HUDEP-2 (cell line): ENCODE measurements at regions not wholly inside any gene's neighbourhood (a gene's known extent, or its start where the extent isn't known, plus 50 kb on each side); places are given as distances from the start of the nearest gene placed in this dataset.

ENCODE experiments used
- DNase-seq, 76 experiments: peaks; one replicate each; lab custom pipeline; 2025; ENCODE audit not compliant: unreplicated experiment in 76 of 76; lab: John Stamatoyannopoulos, UW

GRCh38 chr15:94877833-94878232 is 646.5 kb downstream of the MCTP2 start:
- DNase-seq, result no peak

DNA sequence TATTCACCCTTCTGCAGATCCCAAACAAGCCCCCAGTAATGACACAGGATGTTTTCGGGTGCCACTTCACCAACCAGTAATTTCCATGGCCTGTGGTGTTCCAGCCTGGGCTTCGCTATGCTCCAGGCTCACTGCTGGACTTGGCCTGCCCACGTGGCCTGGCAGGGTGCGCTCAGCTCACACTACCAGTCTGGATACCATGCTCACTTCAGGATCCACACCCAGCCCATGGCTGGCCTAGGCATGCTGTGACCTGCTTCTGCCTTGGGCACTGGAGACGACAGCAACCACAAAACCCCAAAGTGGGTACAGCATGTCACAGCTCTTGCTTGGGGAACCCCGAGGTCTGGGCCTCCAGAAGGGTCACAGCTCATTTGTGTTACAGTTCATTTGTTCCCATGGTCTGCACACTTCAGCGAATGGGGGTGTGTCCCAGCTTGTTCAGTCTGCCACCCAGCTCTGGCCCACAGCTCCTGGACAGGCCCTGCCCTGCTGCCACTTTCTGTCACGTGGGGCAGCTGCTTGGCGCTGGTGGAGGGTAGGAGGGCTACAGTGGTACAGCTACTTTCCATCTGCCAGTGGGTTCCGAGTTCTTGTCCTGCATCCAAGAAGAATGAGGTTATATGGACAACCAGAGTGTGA is 650.8 kb downstream of the MCTP2 start:
- DNase-seq, result no peak

DNA sequence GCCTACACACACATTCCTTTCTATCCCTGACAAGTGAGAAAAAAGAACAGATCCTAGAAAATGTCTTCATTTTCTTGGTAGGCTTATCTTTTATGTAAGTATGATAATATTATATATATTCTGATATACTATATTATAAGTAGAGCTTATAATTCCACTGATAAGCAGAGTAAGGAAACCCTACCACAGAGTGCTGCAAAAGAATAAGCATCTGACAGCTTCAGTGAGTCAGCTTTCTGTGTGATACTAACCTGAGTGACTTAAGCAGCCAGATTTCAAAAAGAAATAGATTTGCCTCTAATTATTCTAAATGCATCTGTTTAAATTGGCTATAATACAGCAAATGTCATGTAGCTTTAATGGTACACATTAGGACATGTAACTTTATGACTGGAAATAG is 656.0 kb downstream of the MCTP2 start:
- no peak for DNase-seq

- no peak for DNase-seq
These were observed 657.8 kb downstream of the MCTP2 start for GRCh38 chr15:94889153-94889552.

GRCh38 chr15:94893091-94893490 is 661.7 kb downstream of the MCTP2 start:
- DNase-seq, result no peak

DNA sequence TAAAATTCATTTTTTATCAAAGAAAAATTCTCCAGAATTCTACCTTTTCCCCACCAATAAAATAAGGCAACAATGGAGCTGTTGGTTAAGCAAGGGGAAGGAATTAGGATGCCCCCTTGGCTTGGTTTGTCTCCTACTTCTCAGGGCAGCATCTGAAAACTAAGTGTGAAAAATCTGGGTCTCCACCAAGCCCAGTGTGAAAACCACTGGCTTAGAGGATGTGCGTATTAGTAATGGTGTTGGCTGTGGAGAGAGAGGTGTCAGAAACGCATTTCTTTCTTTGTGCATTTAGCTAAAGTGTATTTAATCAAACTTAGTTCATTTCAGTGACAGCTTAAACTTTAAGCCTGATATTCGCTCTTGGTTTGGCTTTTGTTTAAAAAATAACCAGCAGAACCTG is 662.7 kb downstream of the MCTP2 start:
- DNase-seq, result no peak

- DNase-seq, result no peak
These were observed 678.1 kb downstream of the MCTP2 start for GRCh38 chr15:94909510-94909909.

DNA sequence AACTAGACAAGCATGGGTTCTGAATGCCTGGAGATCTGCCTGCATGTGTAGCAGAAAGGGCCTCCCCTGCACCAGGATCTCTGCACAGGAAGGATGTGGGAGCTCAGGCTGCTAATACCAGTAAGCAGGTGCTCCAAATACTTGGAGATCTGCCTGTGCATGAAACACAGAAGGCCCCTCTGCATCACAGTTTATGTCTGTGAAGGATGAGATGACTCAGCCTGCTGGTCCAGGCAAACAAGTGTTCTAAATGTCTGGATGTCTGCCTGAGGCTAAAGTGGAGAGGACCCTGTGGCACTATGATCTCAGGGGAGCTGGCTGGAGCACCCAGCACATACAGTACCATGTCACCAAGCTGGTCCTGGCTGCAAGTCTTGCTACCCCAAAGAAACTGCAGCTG is 678.8 kb downstream of the MCTP2 start:
- DNase-seq, result no peak

DNA sequence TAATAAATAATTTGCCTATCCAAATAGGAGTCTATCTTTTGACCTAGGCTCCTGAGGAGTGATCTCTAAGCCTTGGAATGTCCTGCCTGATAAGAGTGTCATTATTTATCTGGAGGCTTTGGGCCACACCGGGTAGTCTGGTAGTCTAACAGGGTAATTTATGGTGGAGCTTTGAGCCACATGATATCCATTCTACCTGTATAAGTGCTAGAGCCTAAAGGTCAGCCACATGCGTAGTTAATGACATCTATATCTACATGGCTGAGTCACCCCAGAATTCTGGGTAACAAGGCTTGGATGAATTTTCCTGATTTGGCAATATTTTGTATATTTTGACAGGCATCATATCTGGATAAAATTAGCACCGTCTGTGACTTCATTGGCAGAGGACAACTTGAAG is 681.4 kb downstream of the MCTP2 start:
- DNase-seq, result no peak

GRCh38 chr15:94917068-94917467 is 685.7 kb downstream of the MCTP2 start:
- DNase-seq, result no peak

DNA sequence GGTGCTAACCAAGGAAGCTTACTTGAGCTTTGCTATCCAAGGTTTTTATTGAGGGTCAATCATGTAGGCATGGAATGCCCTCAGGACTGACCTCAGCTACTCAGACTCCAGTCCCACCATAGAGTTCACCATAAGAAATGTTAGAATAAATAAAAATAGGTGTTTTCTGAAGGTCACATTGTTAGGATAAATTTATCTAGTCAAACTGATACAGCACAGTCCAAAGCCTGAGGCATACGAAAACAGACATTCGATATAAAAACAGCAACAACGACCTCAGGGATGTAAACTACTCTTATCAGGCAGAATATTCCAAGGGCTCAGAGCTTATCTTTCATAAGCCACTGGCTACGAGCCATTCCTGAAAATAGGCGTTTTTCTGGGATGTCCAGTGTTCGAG is 690.6 kb downstream of the MCTP2 start:
- DNase-seq, result no peak

- DNase-seq, result no peak
These were observed 692.7 kb downstream of the MCTP2 start for GRCh38 chr15:94924057-94924456.

DNA sequence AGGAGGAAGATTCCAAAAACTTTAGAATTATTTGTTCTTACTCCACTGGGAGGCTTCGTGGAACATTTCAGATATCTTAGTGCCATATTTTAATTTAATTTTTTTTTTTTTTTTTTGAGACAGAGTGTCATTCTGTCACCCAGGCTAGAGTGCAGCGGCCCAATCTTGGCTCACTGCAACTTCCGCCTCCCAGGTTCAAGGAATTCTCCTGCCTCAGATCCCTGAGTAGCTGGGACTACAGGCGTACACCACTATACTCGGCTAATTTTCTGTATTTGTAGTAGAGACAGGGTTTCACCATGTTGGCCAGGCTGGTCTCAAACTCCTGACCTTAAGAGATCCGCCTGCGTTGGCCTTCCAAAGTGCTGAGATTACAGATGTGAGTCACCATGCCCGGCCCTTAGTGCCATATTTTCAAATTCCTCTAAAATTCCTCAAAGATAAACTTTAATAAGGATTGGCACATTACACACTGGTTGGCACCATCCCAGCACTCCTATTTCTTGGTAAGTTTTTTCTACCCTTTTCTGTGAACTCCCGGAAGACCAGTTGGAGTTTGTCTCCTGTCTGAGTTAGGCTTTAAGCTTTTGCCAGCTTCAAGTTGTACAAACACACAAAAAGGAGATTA is 693.7 kb downstream of the MCTP2 start:
- DNase-seq, result no peak

- DNase-seq, result no peak
These were observed 694.3 kb downstream of the MCTP2 start for GRCh38 chr15:94925680-94926079.

DNA sequence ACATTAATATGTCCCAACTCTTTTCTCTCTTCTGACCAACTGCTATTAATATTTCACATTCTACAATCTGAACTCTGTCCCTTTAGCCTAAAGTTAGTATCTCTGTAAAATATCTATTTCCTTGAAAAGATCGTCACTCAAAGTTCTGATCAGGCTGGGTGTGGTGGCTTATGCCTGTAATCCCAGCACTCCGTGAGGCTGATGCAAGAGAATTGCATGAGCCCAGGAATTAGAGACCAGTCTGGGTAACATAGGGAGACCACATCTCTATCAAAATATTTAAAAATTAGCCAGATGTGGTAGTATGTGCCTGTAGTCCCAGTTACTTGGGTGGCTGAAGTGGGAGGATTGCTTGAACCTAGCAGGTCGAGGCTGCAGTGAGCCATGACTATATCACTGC is 695.6 kb downstream of the MCTP2 start:
- no peak for DNase-seq

- DNase-seq, result no peak
These were observed 697.9 kb downstream of the MCTP2 start for GRCh38 chr15:94929282-94929681.

DNA sequence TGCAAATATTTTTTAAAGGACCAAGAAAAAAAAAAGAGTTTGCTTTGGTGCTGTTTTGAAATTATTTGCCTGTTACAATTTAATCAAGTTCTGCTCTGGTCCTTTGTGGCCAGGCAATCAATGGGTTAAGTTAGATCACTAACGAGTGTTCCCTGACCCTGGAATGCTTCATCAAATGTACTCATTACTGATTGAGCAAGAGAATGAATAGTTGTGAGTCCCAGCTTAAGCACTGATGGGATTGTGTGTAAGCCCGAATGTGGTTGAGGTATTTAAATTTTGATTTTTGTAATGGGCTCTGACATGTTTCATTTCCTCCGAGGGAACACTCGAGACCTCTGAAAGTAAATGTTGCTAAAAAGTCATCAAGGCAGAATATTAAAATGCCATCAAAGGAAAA is 699.1 kb downstream of the MCTP2 start:
- DNase-seq, result no peak

- DNase-seq, result no peak
These were observed 699.6 kb downstream of the MCTP2 start for GRCh38 chr15:94930960-94931359.

GRCh38 chr15:94934440-94934839 is 703.1 kb downstream of the MCTP2 start:
- DNase-seq, result no peak

- DNase-seq, result no peak
These were observed 705.9 kb downstream of the MCTP2 start for GRCh38 chr15:94937242-94937641.

- DNase-seq, result no peak
These were observed 712.5 kb downstream of the MCTP2 start for GRCh38 chr15:94943888-94944287.

DNA sequence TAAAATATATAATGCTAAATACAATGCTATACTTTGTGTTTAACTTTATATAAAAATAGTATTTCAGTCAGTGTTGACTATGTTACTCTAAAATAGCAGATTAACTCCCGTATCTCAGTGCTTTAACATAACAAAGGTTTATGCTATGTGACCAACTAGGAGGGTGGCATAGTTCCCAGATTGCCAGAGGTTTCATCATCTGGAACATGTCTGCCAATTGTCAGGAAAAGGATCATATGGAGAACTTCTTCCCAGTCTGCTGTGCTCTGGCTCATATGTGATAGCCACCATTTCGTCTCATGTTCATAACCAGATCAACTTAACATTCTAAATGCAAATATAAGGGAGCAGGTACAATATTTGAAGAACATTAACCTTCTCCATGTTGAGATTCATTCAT is 720.2 kb downstream of the MCTP2 start:
- no peak for DNase-seq

- DNase-seq, result no peak
These were observed 732.6 kb downstream of the MCTP2 start for GRCh38 chr15:94963953-94964352.
